Astrocyte (in vitro differentiated cells and primary cell): ENCODE measurements at regions not wholly inside any gene's neighbourhood (a gene's known extent, or its start where the extent isn't known, plus 50 kb on each side); places are given as distances from the start of the nearest gene placed in this dataset.

Experiments used
- EZH2 ChIP-seq: IDR thresholded peaks from 2 replicates; pipeline ENCODE4 v1.6.1; 2012; ENCODE audit warnings: mild to moderate bottlenecking, low read length, inconsistent platforms; ENCODE audit not compliant: insufficient read depth
- TF ChIP-seq, protein P1 (sequence below): IDR thresholded peaks from 2 replicates; pipeline ENCODE4 v1.5.1; 2011; ENCODE audit warnings: low read depth, mild to moderate bottlenecking, inconsistent platforms, low read length, moderate library complexity; ENCODE audit not compliant: insufficient read depth

DNA sequence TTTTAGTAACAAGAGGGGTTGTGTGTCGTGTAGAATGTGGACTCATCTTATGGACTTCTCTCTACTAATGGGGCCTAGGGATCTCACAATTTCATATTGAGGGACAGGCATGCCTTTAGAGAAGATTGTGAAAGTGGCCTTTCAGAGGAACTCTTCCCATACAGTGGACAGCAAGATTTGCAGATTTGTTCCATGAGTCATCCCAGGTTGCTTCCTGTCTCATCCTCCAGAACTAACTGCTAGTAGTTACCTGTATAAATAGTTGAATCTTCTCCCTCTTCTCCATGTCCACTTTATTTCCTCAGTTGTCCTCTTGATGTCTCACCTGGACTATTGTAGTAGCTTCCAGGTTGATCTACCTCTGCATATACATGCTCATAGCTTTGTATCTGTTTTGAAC lies 997.5 kb upstream of the CTNND2 start:
- TF ChIP-seq EZH2: no peak
- TF ChIP-seq, protein P1, sequence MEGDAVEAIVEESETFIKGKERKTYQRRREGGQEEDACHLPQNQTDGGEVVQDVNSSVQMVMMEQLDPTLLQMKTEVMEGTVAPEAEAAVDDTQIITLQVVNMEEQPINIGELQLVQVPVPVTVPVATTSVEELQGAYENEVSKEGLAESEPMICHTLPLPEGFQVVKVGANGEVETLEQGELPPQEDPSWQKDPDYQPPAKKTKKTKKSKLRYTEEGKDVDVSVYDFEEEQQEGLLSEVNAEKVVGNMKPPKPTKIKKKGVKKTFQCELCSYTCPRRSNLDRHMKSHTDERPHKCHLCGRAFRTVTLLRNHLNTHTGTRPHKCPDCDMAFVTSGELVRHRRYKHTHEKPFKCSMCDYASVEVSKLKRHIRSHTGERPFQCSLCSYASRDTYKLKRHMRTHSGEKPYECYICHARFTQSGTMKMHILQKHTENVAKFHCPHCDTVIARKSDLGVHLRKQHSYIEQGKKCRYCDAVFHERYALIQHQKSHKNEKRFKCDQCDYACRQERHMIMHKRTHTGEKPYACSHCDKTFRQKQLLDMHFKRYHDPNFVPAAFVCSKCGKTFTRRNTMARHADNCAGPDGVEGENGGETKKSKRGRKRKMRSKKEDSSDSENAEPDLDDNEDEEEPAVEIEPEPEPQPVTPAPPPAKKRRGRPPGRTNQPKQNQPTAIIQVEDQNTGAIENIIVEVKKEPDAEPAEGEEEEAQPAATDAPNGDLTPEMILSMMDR: no peak
